ENCODE measurements at regions not wholly inside any gene's neighbourhood (a gene's known extent, or its start where the extent isn't known, plus 50 kb on each side); places are given as distances from the start of the nearest gene placed in this dataset.

- H3K79me2 ChIP-seq (ENCODE audit: control insufficient read depth, insufficient read depth, low read length) = no peaks in the 10 kb centered on the region
- FAIRE-seq (no peak), DNase-seq (ENCODE audit: low read depth, low spot score) (no peak)
- CTCF ChIA-PET = no interaction called here
- no peaks in the 10 kb centered on the region for H3K4me1 ChIP-seq (ENCODE audit: control insufficient read depth, extremely low read depth, insufficient read depth, low read length)
- no peak overlapping the region for H3K27ac ChIP-seq (ENCODE audit: insufficient read depth, low read depth, low read length)
- H3K4me2 ChIP-seq (ENCODE audit: insufficient read depth, low read length) = no peak overlapping the region
- no peaks in the 10 kb centered on the region for H3K36me3 ChIP-seq (ENCODE audit: control insufficient read depth in 2 of 2, extremely low read depth in 1 of 2, insufficient read depth in 2 of 2, low read length in 2 of 2)
- no peak overlapping the region for H2AFZ ChIP-seq (ENCODE audit: low read depth, low read length)
- TF ChIP-seq CTCF (IDR thresholded peaks at IDR 0.05; ENCODE audit: extremely low read depth in 1 of 2, insufficient read depth in 1 of 2, low read depth in 1 of 2, low read length in 2 of 2) = no peak
- no peak for TF ChIP-seq POLR2AphosphoS5 (IDR thresholded peaks at IDR 0.05; ENCODE audit: insufficient read depth, low read depth, low read length)
- TF ChIP-seq FOS (IDR thresholded peaks at IDR 0.05; ENCODE audit: borderline replicate concordance, insufficient read depth, low read length) = no peak
- TF ChIP-seq MYC (IDR thresholded peaks at IDR 0.05; ENCODE audit: low read depth, low read length) = no peak
- no peak for TF ChIP-seq EZH2 (IDR thresholded peaks at IDR 0.05; ENCODE audit: borderline replicate concordance, low read depth, low read length, severe bottlenecking)
- no peak for TF ChIP-seq JUN (IDR thresholded peaks at IDR 0.05; ENCODE audit: borderline replicate concordance, insufficient read depth, insufficient read length, low read depth)
- no peak for TF ChIP-seq MAX (IDR thresholded peaks at IDR 0.05; ENCODE audit: insufficient read depth, insufficient read length)
- no peak for TF ChIP-seq POLR2A (IDR thresholded peaks at IDR 0.05; ENCODE audit: low read depth, low read length)
- TF ChIP-seq GATA2 (IDR thresholded peaks at IDR 0.05; ENCODE audit: insufficient read depth, insufficient read length, low read depth, low read length) = no peak
- H3K9me3 ChIP-seq (replicated peaks; ENCODE audit: control insufficient read depth, insufficient read depth, low read length) = no peaks in the 10 kb centered on the region
- intact Hi-C loops (cut with micrococcal nuclease) = no loop called here
- POLR2A ChIA-PET = no interaction called here
- H3K9me1 ChIP-seq (replicated peaks; ENCODE audit: control insufficient read depth, extremely low read depth, insufficient read depth, low read length) = no peaks in the 10 kb centered on the region
- no peak overlapping the region for H3K9ac ChIP-seq (replicated peaks; ENCODE audit: extremely low read depth, insufficient read depth, low read length)
- no peaks in the 10 kb centered on the region for H4K20me1 ChIP-seq (replicated peaks; ENCODE audit: control insufficient read depth, extremely low read depth, insufficient read depth, low read length)
- no TSS peak for BruUV-seq (replicated peaks)
- no peaks in the 10 kb centered on the region for H3K27me3 ChIP-seq (ENCODE audit: control insufficient read depth in 2 of 2, insufficient read depth in 2 of 2, low read length in 2 of 2)
- dilution Hi-C loops (cut with MboI; ENCODE audit: extremely low pct_ligation_motif_present, low sequenced_read_pairs) = no loop called here
- H3K4me3 ChIP-seq (replicated peaks in 1 of 3; ENCODE audit: insufficient read depth in 1 of 3, low read depth in 1 of 3, low read length in 3 of 3) = no peak overlapping the region
Observed at GRCh38 chr9:28600226-28600625, 1026.9 kb upstream of the C9orf72 start.
